Activated CD4-positive, alpha-beta T cell treated with anti-CD3 and anti-CD28 coated beads for 36 hours (primary cell): ENCODE measurements at regions not wholly inside any gene's neighbourhood (a gene's known extent, or its start where the extent isn't known, plus 50 kb on each side); places are given as distances from the start of the nearest gene placed in this dataset.

Source experiments
- ATAC-seq: fragments of 200-7000 bp; cut with Tn5 transposase; one replicate; pipeline ENCODE4 v1.10.0; 2021; ENCODE audit warnings: mild to moderate bottlenecking, moderate library complexity
- CTCF ChIA-PET: fragments of 350-600 bp; sonication (Branson Sonifier 250); formaldehyde crosslinking; loops from one replicate; lab custom pipeline; 2021; ENCODE audit warnings: antibody characterized with exemption; lab: Charles Lee
- POLR2A ChIA-PET: fragments of 350-600 bp; sonication (Branson Sonifier 250); formaldehyde crosslinking; loops from one replicate; lab custom pipeline; 2021; ENCODE audit warnings: antibody characterized with exemption, inconsistent platforms; lab: Charles Lee
- DNase-seq: peaks from one replicate; pipeline ENCODE4 v3.0.0-alpha.2; 2020
- H3K27ac Mint-ChIP-seq: one replicate; pipeline ENCODE4 v1.8.0; 2021; ENCODE audit warnings: mixed read lengths
- H3K27me3 Mint-ChIP-seq: one replicate; pipeline ENCODE4 v1.8.0; 2021; ENCODE audit warnings: mixed read lengths
- H3K36me3 Mint-ChIP-seq: one replicate; pipeline ENCODE4 v1.8.0; 2021; ENCODE audit warnings: low read depth, mixed read lengths
- H3K4me1 Mint-ChIP-seq: one replicate; pipeline ENCODE4 v1.8.0; 2021; ENCODE audit warnings: mixed read lengths
- H3K4me3 Mint-ChIP-seq: one replicate; pipeline ENCODE4 v1.8.0; 2021; ENCODE audit warnings: mild to moderate bottlenecking, moderate library complexity, mixed read lengths
- H3K9me3 Mint-ChIP-seq: one replicate; pipeline ENCODE4 v1.8.0; 2021; ENCODE audit warnings: low read depth, mixed read lengths
- intact Hi-C, 2 experiments: fragments of 100-400 bp; cut with DNase I in 1 of 2; cut with micrococcal nuclease in 1 of 2; formaldehyde crosslinking; loops; one replicate each; pipeline versions ENCODE4 v1.14.2 to v1.15.1; 2022 to 2024; cut with DNase I, micrococcal nuclease

DNA sequence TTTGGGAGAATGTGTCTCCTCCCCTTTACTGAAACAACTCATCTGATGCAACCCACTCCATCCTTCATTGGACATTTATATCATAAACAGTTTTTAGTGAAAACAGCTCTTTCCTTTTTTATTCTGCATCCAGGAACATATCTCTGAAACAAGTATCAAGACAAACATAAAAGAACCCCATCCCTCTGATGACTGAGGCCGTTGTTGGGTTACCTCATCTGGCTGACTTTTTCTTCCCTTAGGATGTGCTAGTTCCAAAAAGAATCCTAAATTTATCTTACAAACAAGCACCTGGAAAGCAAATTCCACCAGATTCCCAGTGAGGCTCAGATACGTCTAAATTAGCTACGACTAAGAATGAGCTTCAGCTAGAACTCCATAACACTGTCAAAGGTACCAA is 483.7 kb upstream of the INTU start:
- POLR2A ChIA-PET: no interaction called here
- ATAC-seq (no peak), DNase-seq (no peak)
- Mint-ChIP-seq H3K4me1 (no peaks in the 10 kb centered on the region), H3K36me3 (no peaks in the 10 kb centered on the region), H3K27me3 (no peaks in the 10 kb centered on the region), H3K9me3 (peaks cover 11% of the 10 kb centered on the region), H3K4me3 (no peak overlapping the region), H3K27ac (no peak overlapping the region)
- CTCF ChIA-PET: no interaction called here
- intact Hi-C loops: no loop called here

DNA sequence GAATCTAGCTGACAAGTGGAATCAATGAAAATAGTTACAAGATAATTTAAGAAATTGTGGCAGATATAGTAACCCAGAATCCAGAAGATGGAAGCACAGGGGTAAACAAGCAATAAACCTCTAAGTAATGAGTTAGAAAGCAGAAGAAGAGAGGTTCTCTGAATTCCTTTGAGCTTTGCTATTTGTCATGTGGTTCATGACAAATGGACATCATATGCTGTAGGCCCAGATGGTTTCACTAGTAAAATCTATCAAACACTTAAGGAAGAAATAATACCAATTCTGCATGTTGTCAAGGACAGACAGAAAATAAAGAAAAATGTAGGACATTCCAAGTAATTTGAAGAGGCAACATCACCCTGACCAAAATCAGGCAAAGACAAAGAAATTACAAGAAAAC is 480.8 kb upstream of the INTU start:
- CTCF ChIA-PET: interaction anchor here (0.6 kb wide), 1 partner anchor 766 kb away, joined by 3 read pairs; no protein-coding TSS in a partner anchor
- H3K9me3 Mint-ChIP-seq: peaks cover 11% of the 10 kb centered on the region
- H3K36me3 Mint-ChIP-seq: no peaks in the 10 kb centered on the region

DNA sequence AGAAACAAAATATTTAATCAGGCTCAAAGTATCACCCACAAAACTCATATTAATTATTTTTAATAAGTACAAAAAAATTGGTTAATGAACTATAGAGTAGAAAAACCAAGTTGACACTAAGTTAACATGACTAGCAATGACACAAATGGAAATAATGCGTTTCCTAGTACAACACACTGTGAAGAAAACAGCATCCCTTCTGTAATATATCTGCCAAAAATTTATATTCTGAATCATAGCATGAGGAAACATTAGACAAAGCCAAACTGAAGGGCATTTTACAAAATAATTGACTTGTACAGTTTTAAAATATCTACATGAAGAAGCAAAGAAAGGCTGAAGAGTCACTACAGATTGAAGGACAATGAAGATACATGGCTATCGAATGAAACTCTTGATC is 477.6 kb upstream of the INTU start:
- H3K4me1 Mint-ChIP-seq: no peaks in the 10 kb centered on the region
- POLR2A ChIA-PET: no interaction called here

More for the DNA sequence above, 480.8 kb upstream of the INTU start:
- Mint-ChIP-seq H3K4me1 (no peaks in the 10 kb centered on the region), H3K27me3 (no peaks in the 10 kb centered on the region), H3K27ac (no peak overlapping the region), H3K4me3 (no peak overlapping the region)
- intact Hi-C loops: no loop called here
- no peak for ATAC-seq
- POLR2A ChIA-PET: no interaction called here
- no peak for DNase-seq

GRCh38 chr4:127155555-127155954 is 477.2 kb upstream of the INTU start:
- Mint-ChIP-seq H3K27me3 (no peaks in the 10 kb centered on the region), H3K27ac (no peak overlapping the region), H3K36me3 (no peaks in the 10 kb centered on the region), H3K9me3 (peaks cover 8% of the 10 kb centered on the region), H3K4me3 (no peak overlapping the region), H3K4me1 (no peaks in the 10 kb centered on the region)
- ATAC-seq: no peak
- DNase-seq: no peak
- CTCF ChIA-PET: no interaction called here
- intact Hi-C loops: no loop called here
- POLR2A ChIA-PET: no interaction called here

More for the DNA sequence above, 477.6 kb upstream of the INTU start:
- CTCF ChIA-PET: no interaction called here
- DNase-seq: no peak
- H3K27ac Mint-ChIP-seq: no peak overlapping the region
- H3K27me3 Mint-ChIP-seq: no peaks in the 10 kb centered on the region
- ATAC-seq: no peak
- no peaks in the 10 kb centered on the region for H3K36me3 Mint-ChIP-seq
- intact Hi-C loops: no loop called here
- H3K4me3 Mint-ChIP-seq: no peak overlapping the region
- peaks cover 11% of the 10 kb centered on the region for H3K9me3 Mint-ChIP-seq

GRCh38 chr4:127162741-127163140 is 470.0 kb upstream of the INTU start:
- Mint-ChIP-seq H3K27ac (no peak overlapping the region), H3K9me3 (peaks cover 8% of the 10 kb centered on the region), H3K4me3 (no peak overlapping the region), H3K36me3 (no peaks in the 10 kb centered on the region), H3K4me1 (no peaks in the 10 kb centered on the region), H3K27me3 (no peaks in the 10 kb centered on the region)
- intact Hi-C loops: no loop called here
- DNase-seq: no peak
- ATAC-seq: no peak
- POLR2A ChIA-PET: no interaction called here
- CTCF ChIA-PET: no interaction called here

- Mint-ChIP-seq H3K36me3 (no peaks in the 10 kb centered on the region), H3K27ac (no peak overlapping the region), H3K9me3 (peaks cover 10% of the 10 kb centered on the region), H3K27me3 (no peaks in the 10 kb centered on the region), H3K4me1 (no peaks in the 10 kb centered on the region), H3K4me3 (no peak overlapping the region)
- ChIA-PET CTCF (no interaction called here), POLR2A (no interaction called here)
- intact Hi-C loops: no loop called here
- DNase-seq (no peak), ATAC-seq (no peak)
Observed at GRCh38 chr4:127165971-127166370, 466.8 kb upstream of the INTU start.

DNA sequence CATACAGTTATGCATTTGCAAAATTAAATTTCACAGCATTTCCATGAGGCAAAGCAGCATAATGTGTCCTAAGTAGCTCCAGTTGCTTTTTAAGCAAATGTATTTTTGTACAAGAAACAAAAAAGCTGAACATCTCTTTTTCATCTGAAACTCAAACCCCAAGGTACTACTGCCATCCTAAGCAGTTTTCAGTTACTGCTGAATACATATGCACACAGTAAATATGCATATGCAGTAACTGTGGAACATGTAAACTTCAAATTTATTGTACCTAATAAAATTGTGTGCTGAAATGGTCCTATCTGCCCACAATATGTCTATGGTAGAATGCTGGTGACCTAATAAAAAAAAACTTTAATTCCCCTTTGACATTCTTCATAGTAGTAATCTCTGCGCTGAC is 458.6 kb upstream of the INTU start:
- CTCF ChIA-PET: no interaction called here

GRCh38 chr4:127174616-127175015 is 458.1 kb upstream of the INTU start:
- ATAC-seq (no peak), DNase-seq (no peak)
- POLR2A ChIA-PET: no interaction called here
- Mint-ChIP-seq H3K27ac (no peak overlapping the region), H3K27me3 (no peaks in the 10 kb centered on the region), H3K36me3 (no peaks in the 10 kb centered on the region), H3K4me1 (no peaks in the 10 kb centered on the region), H3K4me3 (no peak overlapping the region), H3K9me3 (peaks cover 2% of the 10 kb centered on the region)
- CTCF ChIA-PET: no interaction called here
- intact Hi-C loops: no loop called here

More for the DNA sequence above, 458.6 kb upstream of the INTU start:
- Mint-ChIP-seq H3K4me1 (no peaks in the 10 kb centered on the region), H3K36me3 (no peaks in the 10 kb centered on the region), H3K4me3 (no peak overlapping the region), H3K27ac (no peak overlapping the region), H3K27me3 (no peaks in the 10 kb centered on the region), H3K9me3 (peaks cover 2% of the 10 kb centered on the region)
- intact Hi-C loops: no loop called here
- no peak for DNase-seq
- ATAC-seq: no peak
- POLR2A ChIA-PET: no interaction called here

GRCh38 chr4:127179256-127180087 is 453.3 kb upstream of the INTU start:
- intact Hi-C loops: no loop called here
- H3K9me3 Mint-ChIP-seq: peaks cover 3% of the 10 kb centered on the region
- ATAC-seq (no peak), DNase-seq (no peak)
- CTCF ChIA-PET: interaction anchor here (0.6 kb wide), 1 partner anchor 191 kb away, joined by 3 read pairs; no protein-coding TSS in a partner anchor
- H3K4me1 Mint-ChIP-seq: no peaks in the 10 kb centered on the region
- H3K4me3 Mint-ChIP-seq: no peak overlapping the region
- H3K36me3 Mint-ChIP-seq: no peaks in the 10 kb centered on the region
- no peaks in the 10 kb centered on the region for H3K27me3 Mint-ChIP-seq
- POLR2A ChIA-PET: no interaction called here
- no peak overlapping the region for H3K27ac Mint-ChIP-seq

DNA sequence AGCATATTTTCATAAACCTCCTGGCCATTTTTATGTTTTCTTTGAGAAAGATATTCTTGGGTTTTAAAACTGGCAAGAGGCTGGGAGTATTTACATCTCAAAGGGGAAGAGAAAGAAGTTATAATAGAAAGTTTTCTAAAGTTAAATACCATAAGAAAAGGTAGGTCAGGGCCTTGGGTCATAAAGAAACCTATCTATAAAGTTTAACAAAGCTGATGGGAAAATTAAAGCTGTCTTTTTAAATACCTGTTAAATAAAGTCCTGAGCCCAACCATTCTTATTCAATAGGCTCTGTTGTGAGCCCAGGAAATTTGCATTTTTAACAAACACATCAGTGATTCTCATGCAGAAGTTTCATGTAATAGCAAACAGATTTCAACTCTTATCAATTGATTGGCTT is 451.8 kb upstream of the INTU start:
- intact Hi-C loops: no loop called here
- H3K27me3 Mint-ChIP-seq: no peaks in the 10 kb centered on the region
- POLR2A ChIA-PET: no interaction called here
- no peaks in the 10 kb centered on the region for H3K36me3 Mint-ChIP-seq
- H3K4me1 Mint-ChIP-seq: no peaks in the 10 kb centered on the region
- CTCF ChIA-PET: no interaction called here
- H3K4me3 Mint-ChIP-seq: no peak overlapping the region
- H3K27ac Mint-ChIP-seq: no peak overlapping the region
- DNase-seq: no peak
- peaks cover 10% of the 10 kb centered on the region for H3K9me3 Mint-ChIP-seq
- ATAC-seq: no peak

DNA sequence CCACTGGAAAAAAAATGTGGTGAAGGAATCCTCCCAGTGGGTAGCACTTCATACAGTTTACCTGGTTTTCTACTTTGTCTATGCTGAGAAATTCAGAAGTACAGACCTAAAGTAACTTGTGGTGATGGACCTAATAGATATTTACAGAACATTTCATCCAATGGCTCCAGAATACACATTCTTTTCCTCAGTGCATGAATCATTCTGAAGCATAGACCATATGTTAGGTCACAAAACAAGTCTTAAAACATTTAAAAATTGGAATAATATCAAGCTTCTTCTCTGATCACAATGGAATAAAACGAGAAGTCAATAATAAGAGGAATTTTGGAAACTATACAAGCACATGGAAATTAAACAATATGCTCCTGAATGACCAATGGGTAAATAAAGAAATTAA is 450.1 kb upstream of the INTU start:
- Mint-ChIP-seq H3K4me3 (no peak overlapping the region), H3K27ac (no peak overlapping the region), H3K9me3 (peaks cover 10% of the 10 kb centered on the region), H3K27me3 (no peaks in the 10 kb centered on the region), H3K36me3 (no peaks in the 10 kb centered on the region), H3K4me1 (no peaks in the 10 kb centered on the region)
- CTCF ChIA-PET: no interaction called here
- no peak for ATAC-seq
- POLR2A ChIA-PET: no interaction called here
- no peak for DNase-seq
- intact Hi-C loops: no loop called here

- Mint-ChIP-seq H3K9me3 (peaks cover 11% of the 10 kb centered on the region), H3K27me3 (no peaks in the 10 kb centered on the region), H3K36me3 (no peaks in the 10 kb centered on the region), H3K4me3 (no peak overlapping the region), H3K4me1 (no peaks in the 10 kb centered on the region), H3K27ac (no peak overlapping the region)
- CTCF ChIA-PET: no interaction called here
- intact Hi-C loops: no loop called here
- POLR2A ChIA-PET: no interaction called here
- DNase-seq: no peak
- no peak for ATAC-seq
Observed at GRCh38 chr4:127188847-127189246, 443.9 kb upstream of the INTU start.
